GM12864 (cell line): ENCODE measurements at regions not wholly inside any gene's neighbourhood (a gene's known extent, or its start where the extent isn't known, plus 50 kb on each side); places are given as distances from the start of the nearest gene placed in this dataset.

Experiments used
- DNase-seq: peaks from one replicate; pipeline ENCODE4 v3.0.0-alpha.2; 2011; ENCODE audit warnings: low read depth
- H3K4me3 ChIP-seq: 2 replicates; pipeline ENCODE4 v1.5.1; 2011; ENCODE audit warnings: mild to moderate bottlenecking, low read depth, low read length, control low read depth
- CTCF ChIP-seq: IDR thresholded peaks from 2 replicates; pipeline ENCODE4 v1.5.1; 2011; ENCODE audit warnings: low read depth, mild to moderate bottlenecking, moderate library complexity, low read length, control low read depth, inconsistent platforms; ENCODE audit errors: missing control alignments

- no peak for DNase-seq
- TF ChIP-seq CTCF = no peak
- no peak overlapping the region for H3K4me3 ChIP-seq
Observed at GRCh38 chr11:93049740-93050139, 80.3 kb downstream of the MTNR1B start.

GRCh38 chr11:93051186-93051585 is 81.7 kb downstream of the MTNR1B start:
- no peak for TF ChIP-seq CTCF
- no peak overlapping the region for H3K4me3 ChIP-seq
- no peak for DNase-seq

- DNase-seq = no peak
- no peak overlapping the region for H3K4me3 ChIP-seq
- no peak for TF ChIP-seq CTCF
Observed at GRCh38 chr11:93053864-93054263, 84.4 kb downstream of the MTNR1B start.

- H3K4me3 ChIP-seq = no peak overlapping the region
- TF ChIP-seq CTCF = no peak
- DNase-seq = no peak
Observed at GRCh38 chr11:93054279-93054678, 84.8 kb downstream of the MTNR1B start.

- no peak for DNase-seq
- H3K4me3 ChIP-seq = no peak overlapping the region
- TF ChIP-seq CTCF = no peak
Observed at GRCh38 chr11:93054881-93055280, 85.4 kb downstream of the MTNR1B start.

- DNase-seq = no peak
- no peak for TF ChIP-seq CTCF
- H3K4me3 ChIP-seq = no peak overlapping the region
Observed at GRCh38 chr11:93059117-93059957, 89.9 kb downstream of the MTNR1B start.

- H3K4me3 ChIP-seq = no peak overlapping the region
- no peak for DNase-seq
- TF ChIP-seq CTCF = no peak
Observed at GRCh38 chr11:93063086-93063485, 93.6 kb downstream of the MTNR1B start.
